NCI-H2081 treated with DMSO at 0.1 percent for 48 hours (cell line): ENCODE measurements at regions not wholly inside any gene's neighbourhood (a gene's known extent, or its start where the extent isn't known, plus 50 kb on each side); places are given as distances from the start of the nearest gene placed in this dataset.
A peak's percentile ranks its signal among the peaks of the same experiment; 100 is the strongest.
"Not testable (repeated sequence)": the region's sequence is repeated elsewhere in the genome, so short reads cannot be mapped to it uniquely, and the experiment has no call there.

Experiments used
- DNase-seq: peaks from one replicate; lab custom pipeline; 2025; lab: John Stamatoyannopoulos, UW

- no peak for DNase-seq
These were observed 545.8 kb downstream of the LIG4 start for GRCh38 chr13:107669391-107669993.

- DNase-seq = no peak
These were observed 549.3 kb downstream of the LIG4 start for GRCh38 chr13:107665926-107666458.

GRCh38 chr13:107650081-107650701 is 565.1 kb downstream of the LIG4 start:
- no peak for DNase-seq

- DNase-seq = no peak
These were observed 566.3 kb downstream of the LIG4 start for GRCh38 chr13:107649079-107649478.

GRCh38 chr13:107644136-107644535 is 571.2 kb downstream of the LIG4 start:
- DNase-seq = peak; percentile 35

GRCh38 chr13:107643615-107644014 is 571.7 kb downstream of the LIG4 start:
- peak; percentile 46 for DNase-seq

- peak; percentile 46 for DNase-seq
These were observed 572.5 kb downstream of the LIG4 start for GRCh38 chr13:107642831-107643230.

- no peak for DNase-seq
These were observed 573.8 kb downstream of the LIG4 start for GRCh38 chr13:107641574-107641973.

GRCh38 chr13:107625648-107626047 is 589.7 kb downstream of the LIG4 start:
- DNase-seq = no peak

GRCh38 chr13:107617527-107617926 is 597.8 kb downstream of the LIG4 start:
- DNase-seq = no peak

- no peak for DNase-seq
These were observed 603.0 kb downstream of the LIG4 start for GRCh38 chr13:107612376-107612775.

- no peak for DNase-seq
These were observed 606.6 kb downstream of the LIG4 start for GRCh38 chr13:107608736-107609135.

GRCh38 chr13:107600971-107601370 is 614.4 kb downstream of the LIG4 start:
- no peak for DNase-seq

- DNase-seq = not testable (repeated sequence)
These were observed 619.0 kb downstream of the LIG4 start for GRCh38 chr13:107596306-107596705.

GRCh38 chr13:107590556-107590955 is 624.8 kb downstream of the LIG4 start:
- no peak for DNase-seq

GRCh38 chr13:107587681-107588080 is 627.7 kb downstream of the LIG4 start:
- no peak for DNase-seq

- DNase-seq = no peak
These were observed 629.1 kb downstream of the LIG4 start for GRCh38 chr13:107586216-107586615.

GRCh38 chr13:107585469-107586180 is 629.7 kb downstream of the LIG4 start:
- DNase-seq = peak; percentile 42

- no peak for DNase-seq
These were observed 633.2 kb downstream of the LIG4 start for GRCh38 chr13:107582171-107582570.

- no peak for DNase-seq
These were observed 634.5 kb downstream of the LIG4 start for GRCh38 chr13:107580741-107581412.

- DNase-seq = no peak
These were observed 638.9 kb downstream of the LIG4 start for GRCh38 chr13:107576430-107576829.

GRCh38 chr13:107574517-107575210 is 640.7 kb downstream of the LIG4 start:
- DNase-seq = no peak
